Spleen (tissue), 11 donors: ENCODE measurements at regions not wholly inside any gene's neighbourhood (a gene's known extent, or its start where the extent isn't known, plus 50 kb on each side); places are given as distances from the start of the nearest gene placed in this dataset.

Experiments
- DNase-seq: peaks from one replicate; pipeline ENCODE4 v3.0.0-alpha.2; 2020
- H3K27ac ChIP-seq, 8 donors: fragments of 200-600 bp; sonication (generic) in 7 of 8; 1 replicate in 4 of 8; 2 replicates in 4 of 8; pipeline versions ENCODE4 v1.5.0 to v1.8.0; 2016 to 2021; ENCODE audit warnings: inconsistent platforms in 4 of 8, mild to moderate bottlenecking in 4 of 8, moderate library complexity in 1 of 8
- H3K27me3 ChIP-seq, 7 donors: fragments of 200-600 bp; sonication (generic) in 6 of 7; replicated peaks in 1 of 7; 1 replicate in 4 of 7; 2 replicates in 3 of 7; pipeline versions ENCODE4 v1.5.0 to v1.8.0; 2016 to 2021; ENCODE audit warnings: inconsistent platforms in 3 of 7, mild to moderate bottlenecking in 1 of 7
- H3K36me3 ChIP-seq, 6 donors: fragments of 200-600 bp; sonication (generic) in 5 of 6; 1 replicate in 4 of 6; 2 replicates in 2 of 6; pipeline versions ENCODE4 v1.5.0 to v1.8.0; 2016 to 2021; ENCODE audit warnings: inconsistent platforms in 2 of 6
- H3K4me1 ChIP-seq, 6 donors: fragments of 200-600 bp; sonication (generic) in 5 of 6; 1 replicate in 3 of 6; 2 replicates in 3 of 6; pipeline versions ENCODE4 v1.5.0 to v1.8.0; 2016 to 2021; ENCODE audit warnings: inconsistent platforms in 3 of 6
- H3K4me3 ChIP-seq, 8 donors: fragments of 200-600 bp; sonication (generic) in 7 of 8; 1 replicate in 4 of 8; 2 replicates in 4 of 8; pipeline versions ENCODE4 v1.5.0 to v1.8.0; 2016 to 2021; ENCODE audit warnings: inconsistent platforms in 4 of 8, mild to moderate bottlenecking in 4 of 8, moderate library complexity in 2 of 8
- H3K9me3 ChIP-seq, 8 donors: fragments of 200-600 bp; sonication (generic) in 7 of 8; 1 replicate in 4 of 8; 2 replicates in 4 of 8; pipeline versions ENCODE4 v1.5.0 to v1.8.0; 2016 to 2021; ENCODE audit warnings: inconsistent platforms in 4 of 8
- CTCF ChIP-seq, 11 experiments: fragments of 200-600 bp in 7 of 11; fragments of 450-650 bp in 4 of 11; sonication (generic) in 4 of 11; IDR thresholded peaks in 8 of 11; conservative IDR thresholded peaks in 3 of 11; 1 replicate in 7 of 11; 2 replicates in 4 of 11; pipeline versions ENCODE4 v1.4.0 to v1.8.0; 2016 to 2021; ENCODE audit warnings: antibody characterized with exemption in 11 of 11, inconsistent platforms in 4 of 11, mild to moderate bottlenecking in 1 of 11
- POLR2A ChIP-seq, 3 donors: fragments of 450-650 bp; IDR thresholded peaks; one replicate each; pipeline ENCODE4 v1.5.1; 2017; ENCODE audit warnings: antibody characterized with exemption in 3 of 3, mild to moderate bottlenecking in 1 of 3
- POLR2AphosphoS5 ChIP-seq, 3 donors: sonication (generic); formaldehyde crosslinking; IDR thresholded peaks; one replicate each; pipeline ENCODE4 v1.5.1; 2017; ENCODE audit warnings: antibody characterized with exemption in 3 of 3
- WGBS, 5 donors: extraction: QIAGEN DNeasy Blood & Tissue Kit in 3 of 5; methylation state at CpG; one replicate each; pipeline versions ENCODE4 v1.1.5 to v1.1.7; 2013 to 2018; 5-methylcytosine and 5-hydroxymethylcytosine counted together
- intact Hi-C: fragments of 100-400 bp; cut with DNase I; formaldehyde crosslinking; loops from one replicate; pipeline ENCODE4 v1.15.0; 2023; ENCODE audit warnings: low total_unique reads
- donor health status: healthy with polysubstance abuse.
- donor health status: DM: no; HTN: no; CAD: no; lungs with moderate emphysema.
- donor health status: DM: no; HTN: no; CAD: no.
- donor health status: Bipolar disorder and iron deficiency.
- donor health status: healthy.
- donor health status: DM: no; HTN: no; CAD: no.
- donor health status: DM: yes; HTN: yes; CAD: no.

GRCh38 chr5:135194573-135195269, 160.7 kb upstream of the PITX1 start:
- WGBS, 5 donors = 80 to 93% (median 84%) methylated on average over 4 of the region's 4 CpGs
- no peaks in the 10 kb centered on the region for H3K36me3 ChIP-seq
- H3K4me3 ChIP-seq = no peak overlapping the region
- peaks cover 0 to 4% (median 0%) of the 10 kb centered on the region in 8 donors for H3K9me3 ChIP-seq
- intact Hi-C loops = loop anchor here (5.0 kb wide), 1 partner anchor 277 kb away; no protein-coding TSS in a partner anchor
- peaks cover 0 to 41% (median 22%) of the 10 kb centered on the region in 7 donors for H3K27me3 ChIP-seq
- no peak for DNase-seq
- no peak for TF ChIP-seq POLR2A (IDR thresholded peaks at IDR 0.05)
- no peak for TF ChIP-seq CTCF (IDR thresholded peaks at IDR 0.05 in 8 of 11, conservative IDR thresholded peaks at IDR 0.05 in 3 of 11)
- no peak for TF ChIP-seq POLR2AphosphoS5 (IDR thresholded peaks at IDR 0.05)
- peaks cover 0 to 19% (median 11%) of the 10 kb centered on the region in 6 donors for H3K4me1 ChIP-seq
- H3K27ac ChIP-seq = no peak overlapping the region

- WGBS, 5 donors = 42 to 70% (median 65%) methylated on average over 2 of the region's 2 CpGs
- Histone ChIP-seq H3K36me3 (no peaks in the 10 kb centered on the region), H3K27ac (no peak overlapping the region), H3K4me3 (no peak overlapping the region), H3K27me3 (peaks cover 0 to 47% (median 28%) of the 10 kb centered on the region in 7 donors), H3K4me1 (peaks cover 0 to 19% (median 11%) of the 10 kb centered on the region in 6 donors), H3K9me3 (peaks cover 0 to 4% (median 0%) of the 10 kb centered on the region in 8 donors)
- TF ChIP-seq POLR2A (IDR thresholded peaks at IDR 0.05) (no peak), CTCF (IDR thresholded peaks at IDR 0.05 in 8 of 11, conservative IDR thresholded peaks at IDR 0.05 in 3 of 11) (no peak), POLR2AphosphoS5 (IDR thresholded peaks at IDR 0.05) (no peak)
- no peak for DNase-seq
- intact Hi-C loops = loop anchor here (5.0 kb wide), 1 partner anchor 277 kb away; no protein-coding TSS in a partner anchor
Measured at GRCh38 chr5:135194126-135194488, 160.1 kb upstream of the PITX1 start.

- DNase-seq = no peak
- no peak for TF ChIP-seq CTCF (IDR thresholded peaks at IDR 0.05 in 8 of 11, conservative IDR thresholded peaks at IDR 0.05 in 3 of 11)
- no peak for TF ChIP-seq POLR2A (IDR thresholded peaks at IDR 0.05)
- no peak for TF ChIP-seq POLR2AphosphoS5 (IDR thresholded peaks at IDR 0.05)
- H3K4me1 ChIP-seq = peaks cover 0 to 19% (median 11%) of the 10 kb centered on the region in 6 donors
- WGBS, 5 donors = 68 to 86% (median 70%) methylated on average over 7 to 8 of the region's 8 CpGs
- H3K36me3 ChIP-seq = no peaks in the 10 kb centered on the region
- H3K9me3 ChIP-seq = peaks cover 0 to 4% (median 0%) of the 10 kb centered on the region in 8 donors
- H3K27me3 ChIP-seq = peaks cover 0 to 53% (median 35%) of the 10 kb centered on the region in 7 donors
- intact Hi-C loops = loop anchor here (5.0 kb wide), 1 partner anchor 276 kb away; no protein-coding TSS in a partner anchor
- H3K27ac ChIP-seq = no peak overlapping the region
- H3K4me3 ChIP-seq = no peak overlapping the region
Measured at GRCh38 chr5:135193213-135194125, 159.4 kb upstream of the PITX1 start.
